IPS-18c (cell line): ENCODE measurements at regions not wholly inside any gene's neighbourhood (a gene's known extent, or its start where the extent isn't known, plus 50 kb on each side); places are given as distances from the start of the nearest gene placed in this dataset.

Source experiments
- H3K4me3 ChIP-seq: 2 replicates; pipeline ENCODE4 v1.7.0; 2013; ENCODE audit warnings: low read depth, mild to moderate bottlenecking, low read length, moderate library complexity; ENCODE audit not compliant: insufficient read depth
- H3K9me3 ChIP-seq: one replicate; pipeline ENCODE4 v1.6.1; 2013; ENCODE audit warnings: mild to moderate bottlenecking, low read length, moderate library complexity; ENCODE audit not compliant: control insufficient read depth, insufficient read depth

DNA sequence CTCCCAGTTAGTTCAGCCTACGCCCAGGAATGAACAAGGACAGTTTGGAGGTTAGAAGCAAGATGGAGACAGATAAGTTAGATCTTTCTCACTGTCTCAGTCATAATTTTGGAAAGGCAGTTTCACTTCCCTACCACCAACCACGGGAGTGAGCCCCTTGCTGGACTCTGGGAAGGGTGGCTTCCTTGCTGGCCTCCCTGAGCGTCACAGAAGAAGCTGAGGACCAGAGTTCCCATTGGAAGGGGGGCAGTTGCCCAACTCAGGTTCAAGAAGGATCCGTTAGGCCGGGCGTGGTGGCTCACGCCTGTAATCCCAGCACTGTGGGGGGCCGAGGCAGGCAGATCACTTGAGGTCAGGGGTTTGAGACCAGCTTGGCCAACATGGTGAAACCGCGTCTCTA, 106.2 kb upstream of the MAX start:
- Histone ChIP-seq H3K4me3 (no peak overlapping the region), H3K9me3 (no peaks in the 10 kb centered on the region)

DNA sequence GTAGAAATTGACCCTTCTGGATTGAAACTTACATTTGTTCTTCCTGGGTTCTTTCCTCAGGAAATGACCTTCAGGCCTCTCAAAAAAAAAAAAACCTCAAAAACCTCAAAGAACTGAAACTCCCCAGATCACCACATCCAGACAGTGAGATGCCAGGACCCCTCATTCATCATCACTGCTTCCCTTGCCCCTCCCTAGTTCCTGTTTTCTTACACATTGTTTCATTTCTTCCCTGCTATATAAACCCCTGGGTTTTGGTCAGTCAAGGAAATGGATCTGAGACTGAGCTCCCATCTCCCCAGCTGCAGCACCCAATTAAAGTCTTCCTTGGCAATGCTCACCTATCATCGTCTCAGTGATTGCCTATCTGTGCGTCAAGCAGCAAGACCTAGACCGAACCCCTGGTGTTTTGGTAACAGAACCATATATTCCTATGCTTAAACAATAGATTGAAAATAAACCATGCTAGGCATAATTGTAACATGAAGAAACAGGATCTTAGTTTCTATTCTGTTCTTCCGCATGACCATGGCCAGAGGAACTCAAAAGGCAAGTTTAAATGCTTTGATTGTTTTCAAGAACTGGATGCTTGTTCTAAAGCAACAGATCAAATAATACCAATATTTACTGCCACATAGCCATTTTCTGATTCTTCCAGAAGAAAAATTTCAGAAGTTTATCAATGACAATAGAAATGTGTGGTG, 108.0 kb upstream of the MAX start:
- Histone ChIP-seq H3K9me3 (no peaks in the 10 kb centered on the region), H3K4me3 (no peak overlapping the region)

DNA sequence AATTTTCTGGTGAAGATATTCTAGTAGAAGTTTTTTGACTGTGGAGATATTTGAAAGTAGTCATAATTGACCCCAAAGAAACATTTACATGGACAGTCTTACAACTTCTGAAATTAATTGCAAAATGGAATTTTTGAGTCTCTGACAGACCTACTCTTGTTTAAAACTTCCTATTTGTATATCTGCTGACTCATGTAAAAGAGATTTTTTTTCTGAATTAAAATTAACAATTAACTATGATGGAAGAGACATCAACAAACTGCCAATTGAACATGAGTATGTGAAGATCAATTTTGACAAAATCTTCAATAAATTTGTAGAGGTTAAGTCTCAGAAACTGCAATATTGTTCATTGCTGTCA, 108.5 kb upstream of the MAX start:
- H3K4me3 ChIP-seq = no peak overlapping the region
- no peaks in the 10 kb centered on the region for H3K9me3 ChIP-seq

GRCh38 chr14:65211341-65211987, 109.1 kb upstream of the MAX start:
- Histone ChIP-seq H3K4me3 (no peak overlapping the region), H3K9me3 (no peaks in the 10 kb centered on the region)

- Histone ChIP-seq H3K4me3 (no peak overlapping the region), H3K9me3 (no peaks in the 10 kb centered on the region)
These were observed 111.0 kb upstream of the MAX start for GRCh38 chr14:65213316-65213715.

- Histone ChIP-seq H3K4me3 (no peak overlapping the region), H3K9me3 (no peaks in the 10 kb centered on the region)
These were observed 112.4 kb upstream of the MAX start for GRCh38 chr14:65214741-65215140.

- Histone ChIP-seq H3K9me3 (no peaks in the 10 kb centered on the region), H3K4me3 (no peak overlapping the region)
These were observed 117.0 kb upstream of the MAX start for GRCh38 chr14:65219353-65219752.

DNA sequence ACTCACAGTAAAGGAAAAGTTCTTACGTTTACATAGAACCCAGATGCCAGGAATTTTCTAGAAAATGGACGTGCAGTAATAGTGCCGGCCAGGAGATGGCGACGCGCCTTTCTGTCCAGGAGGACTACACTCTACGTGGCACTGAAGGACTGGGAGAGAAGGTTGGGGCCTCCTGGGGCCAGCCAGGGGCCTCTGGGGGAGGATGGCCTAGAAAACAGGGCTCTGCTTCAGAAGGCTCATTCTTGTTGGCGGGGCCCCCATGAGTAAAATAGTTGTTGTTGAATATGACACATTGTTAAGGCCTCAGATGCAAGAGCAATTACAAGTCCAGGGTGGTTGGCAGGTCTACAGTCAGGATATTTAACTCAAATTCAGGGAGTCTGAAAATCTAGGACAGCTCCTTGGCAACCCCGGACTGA, 120.1 kb upstream of the MAX start:
- H3K9me3 ChIP-seq = no peaks in the 10 kb centered on the region
- H3K4me3 ChIP-seq = no peak overlapping the region

GRCh38 chr14:65223636-65224035, 121.3 kb upstream of the MAX start:
- H3K4me3 ChIP-seq = no peak overlapping the region
- no peaks in the 10 kb centered on the region for H3K9me3 ChIP-seq

DNA sequence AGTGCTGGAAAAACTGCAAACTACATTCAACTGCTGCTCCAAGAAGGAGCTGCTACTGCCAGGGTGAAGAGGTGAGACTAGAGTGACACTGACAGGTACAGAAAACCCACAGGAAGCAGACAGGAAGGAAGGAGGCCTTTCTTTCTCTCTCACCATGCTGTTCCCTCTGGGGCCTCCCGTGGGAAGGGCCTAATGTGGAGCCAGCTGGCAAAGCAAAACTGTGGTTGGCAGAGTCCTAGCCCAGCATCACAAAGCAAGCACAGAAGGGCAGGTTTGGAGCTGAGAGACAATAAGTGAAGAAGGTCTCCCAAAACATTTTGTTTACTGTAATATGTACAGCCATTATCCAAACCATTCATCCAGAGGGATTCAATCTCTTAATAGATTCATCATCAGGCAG, 122.5 kb upstream of the MAX start:
- Histone ChIP-seq H3K4me3 (no peak overlapping the region), H3K9me3 (no peaks in the 10 kb centered on the region)

- Histone ChIP-seq H3K9me3 (no peaks in the 10 kb centered on the region), H3K4me3 (no peak overlapping the region)
These were observed 123.2 kb upstream of the MAX start for GRCh38 chr14:65225299-65226159.

GRCh38 chr14:65226824-65227604, 124.7 kb upstream of the MAX start:
- Histone ChIP-seq H3K4me3 (no peak overlapping the region), H3K9me3 (no peaks in the 10 kb centered on the region)

- no peak overlapping the region for H3K4me3 ChIP-seq
- no peaks in the 10 kb centered on the region for H3K9me3 ChIP-seq
These were observed 126.1 kb upstream of the MAX start for GRCh38 chr14:65228436-65228835.

DNA sequence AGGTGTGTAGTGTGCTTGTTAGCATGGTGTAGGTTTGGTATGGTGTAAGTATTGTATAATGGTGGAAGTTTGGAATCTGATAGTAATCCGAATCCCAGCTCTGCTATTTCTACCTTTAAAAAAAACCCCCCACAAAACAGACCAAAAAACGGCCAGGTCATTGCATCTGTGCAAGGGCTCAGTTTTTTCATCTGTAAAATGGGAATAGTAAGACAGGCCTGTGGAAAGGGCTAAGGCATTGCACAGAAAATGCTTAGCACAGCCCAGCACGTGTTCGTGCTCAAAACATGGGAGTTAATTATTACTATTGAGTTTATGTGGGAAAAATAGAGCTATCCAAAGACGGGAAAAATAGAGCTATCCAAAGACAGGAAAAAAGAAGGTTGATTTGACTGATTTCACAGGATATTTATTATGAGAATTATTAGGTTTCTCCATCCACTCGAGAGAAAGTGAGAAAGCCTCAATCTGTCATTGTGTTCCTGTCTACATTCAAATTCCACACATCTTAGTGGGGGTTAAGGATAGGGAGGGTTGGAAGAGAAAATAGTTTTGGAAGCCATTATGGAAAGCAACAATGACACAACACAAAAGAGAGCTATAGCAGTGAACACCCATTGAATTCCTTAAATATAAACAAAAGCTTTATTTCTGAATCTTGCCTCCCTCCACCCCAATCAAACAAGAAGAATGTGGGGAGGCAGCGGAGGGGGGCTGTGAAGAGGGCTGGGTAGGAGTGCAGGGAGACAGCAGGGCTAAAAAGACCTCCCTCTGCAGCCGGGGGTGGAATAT, 126.8 kb upstream of the MAX start:
- no peaks in the 10 kb centered on the region for H3K9me3 ChIP-seq
- no peak overlapping the region for H3K4me3 ChIP-seq

DNA sequence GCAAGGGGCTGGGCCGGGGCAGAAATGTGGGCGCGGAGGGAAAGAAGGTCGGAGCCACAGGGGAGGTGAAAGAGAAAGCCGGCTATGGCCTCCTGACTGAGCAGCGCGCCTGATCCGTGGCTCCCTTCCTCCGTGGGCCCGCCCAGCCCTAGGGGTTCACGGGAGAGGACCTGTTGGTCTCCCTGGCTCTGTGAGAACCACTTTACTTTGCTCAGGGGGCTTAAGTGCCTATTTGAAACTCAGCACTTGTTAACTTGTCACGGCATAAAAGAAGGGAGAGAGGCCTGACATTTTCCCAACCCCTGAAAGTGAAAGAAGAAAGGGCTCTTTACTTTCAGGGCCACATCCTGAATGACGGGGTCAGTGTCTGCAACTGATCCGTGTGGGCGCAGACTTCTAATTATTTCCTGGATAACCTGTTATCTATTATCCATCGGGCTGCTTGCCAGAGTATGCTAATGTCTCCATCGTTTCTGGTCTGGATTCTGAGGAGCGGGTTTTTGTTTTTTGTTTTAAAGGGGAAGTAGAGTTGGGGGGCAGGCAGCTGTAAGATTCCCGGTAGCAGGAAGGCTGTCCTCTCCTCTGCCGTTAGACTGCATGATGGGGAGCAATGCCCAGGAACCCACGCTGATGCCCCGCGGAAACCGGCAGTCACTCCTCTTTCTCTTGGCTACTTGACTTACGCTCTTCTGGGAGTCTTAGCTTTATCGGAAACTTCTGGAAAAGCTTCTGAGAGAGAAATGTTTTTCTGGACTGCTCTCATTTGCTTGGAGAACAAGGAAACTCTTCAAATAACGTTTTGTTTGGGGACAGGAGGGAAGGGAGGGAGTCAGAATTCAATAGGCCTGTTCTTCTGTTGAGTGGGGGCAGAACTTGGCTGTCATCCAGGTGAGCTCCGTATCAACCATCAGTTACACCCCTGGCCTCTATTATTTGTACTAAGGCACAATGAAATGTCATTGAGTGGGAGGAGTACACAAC, 127.7 kb upstream of the MAX start:
- Histone ChIP-seq H3K4me3 (no peak overlapping the region), H3K9me3 (no peaks in the 10 kb centered on the region)
